ENCODE measurements at regions not wholly inside any gene's neighbourhood (a gene's known extent, or its start where the extent isn't known, plus 50 kb on each side); places are given as distances from the start of the nearest gene placed in this dataset.

- no peak for DNase-seq (ENCODE audit: low read depth, low spot score)
- Histone ChIP-seq H3K27ac (no peak overlapping the region), H3K4me3 (no peak overlapping the region), H3K9me3 (ENCODE audit: low read depth, low read length) (no peaks in the 10 kb centered on the region), H3K36me3 (ENCODE audit: insufficient read depth, low read length) (no peaks in the 10 kb centered on the region), H3K9ac (ENCODE audit: insufficient read length) (no peak overlapping the region)
- TF ChIP-seq POLR2AphosphoS5 (IDR thresholded peaks at IDR 0.05; ENCODE audit: borderline replicate concordance, low read depth, low read length), result no peak
- no peak for TF ChIP-seq FOXP2 (optimal IDR thresholded peaks at IDR 0.05; ENCODE audit: control extremely low read depth, extremely low read length, insufficient read depth)
- TF ChIP-seq EZH2 (IDR thresholded peaks at IDR 0.05), result no peak
Observed at GRCh38 chr7:25541094-25541821, 313.0 kb upstream of the NPVF start.

GRCh38 chr7:25541877-25542276 lies 313.6 kb upstream of the NPVF start:
- no peak overlapping the region for H3K4me3 ChIP-seq
- H3K36me3 ChIP-seq (ENCODE audit: insufficient read depth, low read length), result no peaks in the 10 kb centered on the region
- TF ChIP-seq FOXP2 (optimal IDR thresholded peaks at IDR 0.05; ENCODE audit: control extremely low read depth, extremely low read length, insufficient read depth), result no peak
- no peak for TF ChIP-seq EZH2 (IDR thresholded peaks at IDR 0.05)
- TF ChIP-seq POLR2AphosphoS5 (IDR thresholded peaks at IDR 0.05; ENCODE audit: borderline replicate concordance, low read depth, low read length), result no peak
- no peaks in the 10 kb centered on the region for H3K9me3 ChIP-seq (ENCODE audit: low read depth, low read length)
- no peak overlapping the region for H3K9ac ChIP-seq (ENCODE audit: insufficient read length)
- H3K27ac ChIP-seq, result no peak overlapping the region
- DNase-seq (ENCODE audit: low read depth, low spot score), result no peak

GRCh38 chr7:25543210-25543609 lies 314.9 kb upstream of the NPVF start:
- Histone ChIP-seq H3K4me3 (no peak overlapping the region), H3K9me3 (ENCODE audit: low read depth, low read length) (no peaks in the 10 kb centered on the region), H3K36me3 (ENCODE audit: insufficient read depth, low read length) (no peaks in the 10 kb centered on the region), H3K27ac (no peak overlapping the region), H3K9ac (ENCODE audit: insufficient read length) (no peak overlapping the region)
- TF ChIP-seq EZH2 (IDR thresholded peaks at IDR 0.05), result no peak
- TF ChIP-seq POLR2AphosphoS5 (IDR thresholded peaks at IDR 0.05; ENCODE audit: borderline replicate concordance, low read depth, low read length), result no peak
- no peak for TF ChIP-seq FOXP2 (optimal IDR thresholded peaks at IDR 0.05; ENCODE audit: control extremely low read depth, extremely low read length, insufficient read depth)
- no peak for DNase-seq (ENCODE audit: low read depth, low spot score)

- Histone ChIP-seq H3K9ac (ENCODE audit: insufficient read length) (no peak overlapping the region), H3K4me3 (no peak overlapping the region), H3K36me3 (ENCODE audit: insufficient read depth, low read length) (no peaks in the 10 kb centered on the region), H3K9me3 (ENCODE audit: low read depth, low read length) (no peaks in the 10 kb centered on the region), H3K27ac (no peak overlapping the region)
- TF ChIP-seq FOXP2 (optimal IDR thresholded peaks at IDR 0.05; ENCODE audit: control extremely low read depth, extremely low read length, insufficient read depth) (no peak), EZH2 (IDR thresholded peaks at IDR 0.05) (no peak), POLR2AphosphoS5 (IDR thresholded peaks at IDR 0.05; ENCODE audit: borderline replicate concordance, low read depth, low read length) (no peak)
- no peak for DNase-seq (ENCODE audit: low read depth, low spot score)
Observed at GRCh38 chr7:25543798-25544197, 315.5 kb upstream of the NPVF start.

GRCh38 chr7:25544254-25544653 lies 316.0 kb upstream of the NPVF start:
- Histone ChIP-seq H3K27ac (no peak overlapping the region), H3K36me3 (ENCODE audit: insufficient read depth, low read length) (no peaks in the 10 kb centered on the region), H3K9ac (ENCODE audit: insufficient read length) (no peak overlapping the region), H3K9me3 (ENCODE audit: low read depth, low read length) (no peaks in the 10 kb centered on the region), H3K4me3 (no peak overlapping the region)
- no peak for DNase-seq (ENCODE audit: low read depth, low spot score)
- TF ChIP-seq POLR2AphosphoS5 (IDR thresholded peaks at IDR 0.05; ENCODE audit: borderline replicate concordance, low read depth, low read length), result no peak
- no peak for TF ChIP-seq FOXP2 (optimal IDR thresholded peaks at IDR 0.05; ENCODE audit: control extremely low read depth, extremely low read length, insufficient read depth)
- no peak for TF ChIP-seq EZH2 (IDR thresholded peaks at IDR 0.05)

GRCh38 chr7:25545124-25546008 lies 317.1 kb upstream of the NPVF start:
- DNase-seq (ENCODE audit: low read depth, low spot score), result no peak
- Histone ChIP-seq H3K9ac (ENCODE audit: insufficient read length) (no peak overlapping the region), H3K9me3 (ENCODE audit: low read depth, low read length) (no peaks in the 10 kb centered on the region), H3K4me3 (no peak overlapping the region), H3K27ac (no peak overlapping the region), H3K36me3 (ENCODE audit: insufficient read depth, low read length) (no peaks in the 10 kb centered on the region)
- no peak for TF ChIP-seq FOXP2 (optimal IDR thresholded peaks at IDR 0.05; ENCODE audit: control extremely low read depth, extremely low read length, insufficient read depth)
- no peak for TF ChIP-seq POLR2AphosphoS5 (IDR thresholded peaks at IDR 0.05; ENCODE audit: borderline replicate concordance, low read depth, low read length)
- no peak for TF ChIP-seq EZH2 (IDR thresholded peaks at IDR 0.05)

- no peaks in the 10 kb centered on the region for H3K9me3 ChIP-seq (ENCODE audit: low read depth, low read length)
- H3K9ac ChIP-seq (ENCODE audit: insufficient read length), result no peak overlapping the region
- DNase-seq (ENCODE audit: low read depth, low spot score), result no peak
- no peak overlapping the region for H3K4me3 ChIP-seq
- TF ChIP-seq POLR2AphosphoS5 (IDR thresholded peaks at IDR 0.05; ENCODE audit: borderline replicate concordance, low read depth, low read length), result no peak
- TF ChIP-seq FOXP2 (optimal IDR thresholded peaks at IDR 0.05; ENCODE audit: control extremely low read depth, extremely low read length, insufficient read depth), result no peak
- H3K27ac ChIP-seq, result no peak overlapping the region
- H3K36me3 ChIP-seq (ENCODE audit: insufficient read depth, low read length), result no peaks in the 10 kb centered on the region
Observed at GRCh38 chr7:25546306-25546705, 318.0 kb upstream of the NPVF start.

GRCh38 chr7:25549271-25549921 lies 321.1 kb upstream of the NPVF start:
- no peak for DNase-seq (ENCODE audit: low read depth, low spot score)
- H3K9ac ChIP-seq (ENCODE audit: insufficient read length), result no peak overlapping the region
- no peak overlapping the region for H3K27ac ChIP-seq
- H3K9me3 ChIP-seq (ENCODE audit: low read depth, low read length), result no peaks in the 10 kb centered on the region
- H3K4me3 ChIP-seq, result no peak overlapping the region
- no peak for TF ChIP-seq POLR2AphosphoS5 (IDR thresholded peaks at IDR 0.05; ENCODE audit: borderline replicate concordance, low read depth, low read length)
- TF ChIP-seq EZH2 (IDR thresholded peaks at IDR 0.05), result no peak
- no peak for TF ChIP-seq FOXP2 (optimal IDR thresholded peaks at IDR 0.05; ENCODE audit: control extremely low read depth, extremely low read length, insufficient read depth)
- no peaks in the 10 kb centered on the region for H3K36me3 ChIP-seq (ENCODE audit: insufficient read depth, low read length)

Data from SK-N-MC (cell line).